ENCODE measurements at regions not wholly inside any gene's neighbourhood (a gene's known extent, or its start where the extent isn't known, plus 50 kb on each side); places are given as distances from the start of the nearest gene placed in this dataset.

DNA sequence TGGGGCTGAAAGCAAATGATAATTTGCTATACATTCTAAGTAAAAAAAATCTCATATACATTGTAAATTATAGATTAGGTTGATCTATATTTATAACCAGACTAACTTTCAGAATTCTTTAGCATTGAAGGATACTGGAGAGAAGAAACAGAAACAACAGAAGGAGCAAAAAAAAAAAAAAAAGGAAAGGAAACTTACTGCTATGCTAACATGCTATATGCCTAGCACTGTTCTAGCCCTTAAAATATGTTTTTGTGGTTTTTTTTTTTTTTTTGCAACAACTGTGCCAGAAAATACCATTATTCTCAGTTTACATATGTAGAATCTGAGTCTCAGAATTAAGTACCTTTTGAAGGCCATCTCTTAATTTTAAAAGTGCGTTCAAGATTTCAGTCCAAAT lies 204.9 kb upstream of the MC4R start:
- Histone ChIP-seq H3K9me3 (ENCODE audit: severe bottlenecking) (no peaks in the 10 kb centered on the region), H3K4me1 (ENCODE audit: insufficient read depth, poor library complexity, severe bottlenecking) (no peaks in the 10 kb centered on the region), H3K27me3 (ENCODE audit: insufficient read depth, poor library complexity, severe bottlenecking) (no peaks in the 10 kb centered on the region), H3K4me3 (ENCODE audit: severe bottlenecking) (no peak overlapping the region), H3K27ac (ENCODE audit: poor library complexity, severe bottlenecking) (no peak overlapping the region), H3K36me3 (ENCODE audit: low read depth) (no peaks in the 10 kb centered on the region)
- no peak for ATAC-seq (ENCODE audit: low read depth)
- DNase-seq (ENCODE audit: low spot score), result no peak
- TF ChIP-seq, protein P1, sequence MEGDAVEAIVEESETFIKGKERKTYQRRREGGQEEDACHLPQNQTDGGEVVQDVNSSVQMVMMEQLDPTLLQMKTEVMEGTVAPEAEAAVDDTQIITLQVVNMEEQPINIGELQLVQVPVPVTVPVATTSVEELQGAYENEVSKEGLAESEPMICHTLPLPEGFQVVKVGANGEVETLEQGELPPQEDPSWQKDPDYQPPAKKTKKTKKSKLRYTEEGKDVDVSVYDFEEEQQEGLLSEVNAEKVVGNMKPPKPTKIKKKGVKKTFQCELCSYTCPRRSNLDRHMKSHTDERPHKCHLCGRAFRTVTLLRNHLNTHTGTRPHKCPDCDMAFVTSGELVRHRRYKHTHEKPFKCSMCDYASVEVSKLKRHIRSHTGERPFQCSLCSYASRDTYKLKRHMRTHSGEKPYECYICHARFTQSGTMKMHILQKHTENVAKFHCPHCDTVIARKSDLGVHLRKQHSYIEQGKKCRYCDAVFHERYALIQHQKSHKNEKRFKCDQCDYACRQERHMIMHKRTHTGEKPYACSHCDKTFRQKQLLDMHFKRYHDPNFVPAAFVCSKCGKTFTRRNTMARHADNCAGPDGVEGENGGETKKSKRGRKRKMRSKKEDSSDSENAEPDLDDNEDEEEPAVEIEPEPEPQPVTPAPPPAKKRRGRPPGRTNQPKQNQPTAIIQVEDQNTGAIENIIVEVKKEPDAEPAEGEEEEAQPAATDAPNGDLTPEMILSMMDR (IDR thresholded peaks at IDR 0.05; ENCODE audit: poor library complexity, severe bottlenecking), result no peak

DNA sequence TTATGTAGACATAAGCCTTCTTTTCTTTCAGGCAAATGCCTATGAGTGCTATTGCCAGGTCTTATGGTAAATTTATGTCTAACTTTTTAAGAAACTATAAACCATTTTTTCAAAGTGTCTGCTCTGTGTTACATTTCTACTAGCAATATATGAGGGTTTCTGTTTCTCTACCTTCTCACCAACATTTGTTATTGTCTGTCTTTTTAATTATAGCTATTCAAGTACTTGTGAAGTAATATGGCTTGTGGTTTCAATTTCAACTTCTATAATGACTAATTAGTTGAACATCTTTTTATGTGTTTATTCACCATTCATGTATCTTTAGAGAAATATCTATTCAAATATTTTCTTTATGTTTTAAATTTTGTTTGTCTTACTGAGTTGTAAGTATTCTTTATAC lies 213.1 kb upstream of the MC4R start:
- Histone ChIP-seq H3K4me3 (ENCODE audit: severe bottlenecking) (no peak overlapping the region), H3K27me3 (ENCODE audit: insufficient read depth, poor library complexity, severe bottlenecking) (no peaks in the 10 kb centered on the region), H3K27ac (ENCODE audit: poor library complexity, severe bottlenecking) (no peak overlapping the region), H3K9me3 (ENCODE audit: severe bottlenecking) (no peaks in the 10 kb centered on the region), H3K36me3 (ENCODE audit: low read depth) (no peaks in the 10 kb centered on the region), H3K4me1 (ENCODE audit: insufficient read depth, poor library complexity, severe bottlenecking) (no peaks in the 10 kb centered on the region)
- TF ChIP-seq, protein P1 (IDR thresholded peaks at IDR 0.05; ENCODE audit: poor library complexity, severe bottlenecking), result no peak
- no peak for ATAC-seq (ENCODE audit: low read depth)
- no peak for DNase-seq (ENCODE audit: low spot score)

DNA sequence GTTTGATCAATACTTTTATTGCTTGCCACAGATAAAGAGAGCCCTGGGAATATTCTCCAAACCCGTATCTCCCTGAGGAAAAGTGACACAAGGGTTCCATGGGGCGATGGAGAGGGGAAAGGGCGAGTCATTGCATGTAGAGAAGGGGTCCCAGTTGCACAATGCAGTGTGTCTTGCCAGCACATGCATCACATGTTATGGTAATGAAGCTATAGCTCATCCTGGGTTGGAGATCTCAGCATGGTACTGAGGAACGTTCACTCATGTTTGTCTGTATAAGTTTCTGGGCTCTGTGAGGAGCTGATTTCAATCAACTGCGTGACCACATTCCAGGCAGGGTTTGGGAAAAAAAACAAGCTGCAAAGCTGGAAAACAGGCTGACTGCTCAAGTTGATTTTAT lies 220.7 kb upstream of the MC4R start:
- H3K4me1 ChIP-seq (ENCODE audit: insufficient read depth, poor library complexity, severe bottlenecking), result no peaks in the 10 kb centered on the region
- DNase-seq (ENCODE audit: low spot score), result no peak
- no peaks in the 10 kb centered on the region for H3K36me3 ChIP-seq (ENCODE audit: low read depth)
- ATAC-seq (ENCODE audit: low read depth), result no peak
- H3K27ac ChIP-seq (ENCODE audit: poor library complexity, severe bottlenecking), result no peak overlapping the region
- no peaks in the 10 kb centered on the region for H3K27me3 ChIP-seq (ENCODE audit: insufficient read depth, poor library complexity, severe bottlenecking)
- no peak overlapping the region for H3K4me3 ChIP-seq (ENCODE audit: severe bottlenecking)
- no peaks in the 10 kb centered on the region for H3K9me3 ChIP-seq (ENCODE audit: severe bottlenecking)
- TF ChIP-seq, protein P1 (IDR thresholded peaks at IDR 0.05; ENCODE audit: poor library complexity, severe bottlenecking), result no peak

DNA sequence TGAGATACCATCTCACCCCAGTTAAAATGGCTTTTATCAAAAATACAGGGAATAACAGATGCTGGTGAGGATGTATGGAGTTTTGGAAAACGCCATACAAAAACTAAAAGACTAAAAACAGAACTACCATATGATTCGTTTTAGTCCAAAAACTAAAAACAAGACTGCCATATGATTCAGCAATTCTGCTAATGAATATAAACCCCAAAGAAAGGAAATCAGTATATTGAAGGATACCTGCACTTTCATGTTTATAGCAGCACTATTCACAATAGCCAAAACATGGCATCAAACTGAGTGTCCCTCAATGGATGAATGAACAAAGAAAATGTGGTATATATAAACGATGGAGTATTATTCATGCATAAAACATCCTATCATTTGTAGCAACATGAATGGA lies 224.4 kb upstream of the MC4R start:
- H3K27me3 ChIP-seq (ENCODE audit: insufficient read depth, poor library complexity, severe bottlenecking), result peaks cover 3% of the 10 kb centered on the region
- no peak overlapping the region for H3K4me3 ChIP-seq (ENCODE audit: severe bottlenecking)
- H3K4me1 ChIP-seq (ENCODE audit: insufficient read depth, poor library complexity, severe bottlenecking), result no peaks in the 10 kb centered on the region
- H3K27ac ChIP-seq (ENCODE audit: poor library complexity, severe bottlenecking), result no peak overlapping the region
- DNase-seq (ENCODE audit: low spot score) (no peak), ATAC-seq (ENCODE audit: low read depth) (no peak)
- H3K36me3 ChIP-seq (ENCODE audit: low read depth), result no peaks in the 10 kb centered on the region
- no peaks in the 10 kb centered on the region for H3K9me3 ChIP-seq (ENCODE audit: severe bottlenecking)
- TF ChIP-seq, protein P1 (IDR thresholded peaks at IDR 0.05; ENCODE audit: poor library complexity, severe bottlenecking), result no peak

DNA sequence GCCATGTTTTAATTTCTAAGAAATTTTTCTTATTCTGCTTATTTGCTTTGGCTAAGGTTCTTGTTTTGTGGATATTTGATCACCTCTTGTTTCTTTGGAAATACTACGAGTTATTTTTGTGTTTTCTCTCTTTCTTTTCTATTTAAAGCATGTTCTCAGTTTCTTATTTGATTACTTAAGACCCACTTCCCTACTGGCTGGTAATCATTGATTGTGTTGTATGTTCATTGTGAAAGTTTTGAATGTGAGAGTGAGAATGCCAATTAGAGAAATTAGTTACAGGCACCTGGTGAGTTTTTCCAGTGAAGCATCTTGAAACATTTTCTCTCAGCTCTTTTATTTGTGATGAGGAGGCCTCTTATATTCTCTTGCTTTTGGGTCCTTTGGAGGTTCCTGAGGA lies 226.7 kb upstream of the MC4R start:
- Histone ChIP-seq H3K27ac (ENCODE audit: poor library complexity, severe bottlenecking) (no peak overlapping the region), H3K9me3 (ENCODE audit: severe bottlenecking) (no peaks in the 10 kb centered on the region), H3K27me3 (ENCODE audit: insufficient read depth, poor library complexity, severe bottlenecking) (peaks cover 3% of the 10 kb centered on the region), H3K36me3 (ENCODE audit: low read depth) (no peaks in the 10 kb centered on the region), H3K4me3 (ENCODE audit: severe bottlenecking) (no peak overlapping the region), H3K4me1 (ENCODE audit: insufficient read depth, poor library complexity, severe bottlenecking) (no peaks in the 10 kb centered on the region)
- TF ChIP-seq, protein P1 (IDR thresholded peaks at IDR 0.05; ENCODE audit: poor library complexity, severe bottlenecking), result no peak
- DNase-seq (ENCODE audit: low spot score) (no peak), ATAC-seq (ENCODE audit: low read depth) (no peak)
